ENCODE measurements at regions not wholly inside any gene's neighbourhood (a gene's known extent, or its start where the extent isn't known, plus 50 kb on each side); places are given as distances from the start of the nearest gene placed in this dataset.

DNA sequence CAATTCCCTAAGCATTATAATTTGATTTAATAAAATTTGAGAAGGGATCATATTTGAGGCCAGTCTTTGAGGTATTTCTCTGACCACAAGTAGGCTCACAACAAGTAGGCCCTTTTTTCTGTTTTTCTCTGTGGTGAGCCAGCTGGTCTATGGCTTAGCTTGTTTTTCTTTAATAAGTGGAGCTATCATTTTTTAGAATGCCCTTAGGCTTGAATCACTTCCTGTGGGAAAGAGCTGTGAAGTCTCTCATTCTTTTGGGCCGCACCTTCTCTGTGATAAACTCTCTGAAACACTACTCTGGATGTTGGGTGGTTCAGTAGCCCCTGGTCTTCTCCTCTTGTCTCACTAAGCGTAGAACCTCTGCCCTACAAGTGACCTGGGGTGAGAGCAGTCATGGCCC lies 235.9 kb downstream of the SUCLG1 start:
- TF ChIP-seq, protein P1, sequence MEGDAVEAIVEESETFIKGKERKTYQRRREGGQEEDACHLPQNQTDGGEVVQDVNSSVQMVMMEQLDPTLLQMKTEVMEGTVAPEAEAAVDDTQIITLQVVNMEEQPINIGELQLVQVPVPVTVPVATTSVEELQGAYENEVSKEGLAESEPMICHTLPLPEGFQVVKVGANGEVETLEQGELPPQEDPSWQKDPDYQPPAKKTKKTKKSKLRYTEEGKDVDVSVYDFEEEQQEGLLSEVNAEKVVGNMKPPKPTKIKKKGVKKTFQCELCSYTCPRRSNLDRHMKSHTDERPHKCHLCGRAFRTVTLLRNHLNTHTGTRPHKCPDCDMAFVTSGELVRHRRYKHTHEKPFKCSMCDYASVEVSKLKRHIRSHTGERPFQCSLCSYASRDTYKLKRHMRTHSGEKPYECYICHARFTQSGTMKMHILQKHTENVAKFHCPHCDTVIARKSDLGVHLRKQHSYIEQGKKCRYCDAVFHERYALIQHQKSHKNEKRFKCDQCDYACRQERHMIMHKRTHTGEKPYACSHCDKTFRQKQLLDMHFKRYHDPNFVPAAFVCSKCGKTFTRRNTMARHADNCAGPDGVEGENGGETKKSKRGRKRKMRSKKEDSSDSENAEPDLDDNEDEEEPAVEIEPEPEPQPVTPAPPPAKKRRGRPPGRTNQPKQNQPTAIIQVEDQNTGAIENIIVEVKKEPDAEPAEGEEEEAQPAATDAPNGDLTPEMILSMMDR (IDR thresholded peaks at IDR 0.05; ENCODE audit: borderline replicate concordance, extremely low read depth, low read length, poor library complexity, severe bottlenecking), result no peak
- TF ChIP-seq EZH2 (IDR thresholded peaks at IDR 0.05; ENCODE audit: borderline replicate concordance, low read depth, low read length, severe bottlenecking), result no peak
